ENCODE measurements at regions not wholly inside any gene's neighbourhood (a gene's known extent, or its start where the extent isn't known, plus 50 kb on each side); places are given as distances from the start of the nearest gene placed in this dataset.
A peak's percentile ranks its signal among the peaks of the same experiment; 100 is the strongest.
"Not testable (repeated sequence)": the region's sequence is repeated elsewhere in the genome, so short reads cannot be mapped to it uniquely, and the experiment has no call there.

- not testable (repeated sequence) for DNase-seq; H3K27me3 ChIP-seq (ENCODE audit: insufficient read depth in 3 of 3, low read length in 2 of 3); H3K36me3 ChIP-seq (ENCODE audit: insufficient read depth in 1 of 2, low read depth in 1 of 2); H3K4me3 ChIP-seq; H3K27ac ChIP-seq; H3K4me1 ChIP-seq; H3K9me3 ChIP-seq; ATAC-seq
- 85 to 93% (median 89%) methylated on average over 9 to 12 of the region's 12 CpGs for WGBS, 3 donors
- intact Hi-C loops (cut with DNase I) = loop anchor here in 1 of 2 donors (5.0 kb wide), 1 partner anchor 373 kb away; no protein-coding TSS in a partner anchor
Observed at GRCh38 chr12:131294716-131295115, 341.0 kb downstream of the ADGRD1 start.

- H3K36me3 ChIP-seq (ENCODE audit: insufficient read depth in 1 of 2, low read depth in 1 of 2); H3K27me3 ChIP-seq (ENCODE audit: insufficient read depth in 3 of 3, low read length in 2 of 3); H3K9me3 ChIP-seq; H3K4me3 ChIP-seq; DNase-seq; ATAC-seq; H3K4me1 ChIP-seq; intact Hi-C loops (cut with DNase I); H3K27ac ChIP-seq: not testable (repeated sequence)
- WGBS, 3 donors = 76 to 79% (median 78%) methylated on average over 5 to 6 of the region's 9 CpGs
Observed at GRCh38 chr12:131295117-131295516, 341.4 kb downstream of the ADGRD1 start.

GRCh38 chr12:131295559-131295958 is 341.9 kb downstream of the ADGRD1 start:
- H3K27me3 ChIP-seq (ENCODE audit: insufficient read depth in 3 of 3, low read length in 2 of 3); H3K36me3 ChIP-seq (ENCODE audit: insufficient read depth in 1 of 2, low read depth in 1 of 2); DNase-seq; H3K4me1 ChIP-seq; H3K9me3 ChIP-seq; H3K4me3 ChIP-seq; ATAC-seq; H3K27ac ChIP-seq; intact Hi-C loops (cut with DNase I): not testable (repeated sequence)
- WGBS, 3 donors = 82 to 87% (median 84%) methylated on average over 15 of the region's 17 CpGs

GRCh38 chr12:131296136-131296535 is 342.4 kb downstream of the ADGRD1 start:
- H3K27ac ChIP-seq; H3K36me3 ChIP-seq (ENCODE audit: insufficient read depth in 1 of 2, low read depth in 1 of 2); H3K27me3 ChIP-seq (ENCODE audit: insufficient read depth in 3 of 3, low read length in 2 of 3); H3K4me3 ChIP-seq; DNase-seq; intact Hi-C loops (cut with DNase I); ATAC-seq; H3K4me1 ChIP-seq; H3K9me3 ChIP-seq: not testable (repeated sequence)
- 92 to 98% (median 93%) methylated on average over 6 of the region's 6 CpGs for WGBS, 3 donors

GRCh38 chr12:131296651-131297050 is 342.9 kb downstream of the ADGRD1 start:
- DNase-seq (peak in 1 of 2 donors; percentile 34), ATAC-seq (peak in 1 of 4 donors; percentile 39)
- H3K27ac ChIP-seq; H3K27me3 ChIP-seq (ENCODE audit: insufficient read depth in 3 of 3, low read length in 2 of 3); H3K36me3 ChIP-seq (ENCODE audit: insufficient read depth in 1 of 2, low read depth in 1 of 2); H3K4me3 ChIP-seq; H3K9me3 ChIP-seq; intact Hi-C loops (cut with DNase I); H3K4me1 ChIP-seq: not testable (repeated sequence)
- WGBS, 3 donors = 86 to 93% (median 89%) methylated on average over 7 to 14 of the region's 14 CpGs

- H3K27ac ChIP-seq, H3K9me3 ChIP-seq, ATAC-seq: not testable (repeated sequence)
Observed at GRCh38 chr12:131298526-131299369, 345.0 kb downstream of the ADGRD1 start.

GRCh38 chr12:131299370-131299701 is 345.6 kb downstream of the ADGRD1 start:
- H3K4me3 ChIP-seq; H3K9me3 ChIP-seq; H3K27ac ChIP-seq; intact Hi-C loops (cut with DNase I); H3K27me3 ChIP-seq (ENCODE audit: insufficient read depth in 3 of 3, low read length in 2 of 3); H3K36me3 ChIP-seq (ENCODE audit: insufficient read depth in 1 of 2, low read depth in 1 of 2); DNase-seq; H3K4me1 ChIP-seq: not testable (repeated sequence)
- 27% methylated on average over 9 of the region's 27 CpGs; no CpG with 5 or more reads in 2 of the 3 donors for WGBS, 3 donors
- ATAC-seq = peak in 2 of 4 donors; percentile 26 to 30

More at GRCh38 chr12:131298526-131299369, 345.0 kb downstream of the ADGRD1 start:
- H3K27me3 ChIP-seq (ENCODE audit: insufficient read depth in 3 of 3, low read length in 2 of 3); intact Hi-C loops (cut with DNase I); H3K4me3 ChIP-seq; H3K36me3 ChIP-seq (ENCODE audit: insufficient read depth in 1 of 2, low read depth in 1 of 2); DNase-seq; H3K4me1 ChIP-seq: not testable (repeated sequence)
- WGBS, 3 donors = 17% methylated on average over 10 of the region's 83 CpGs; no CpG with 5 or more reads in 2 of the 3 donors

GRCh38 chr12:131303576-131303975 is 349.9 kb downstream of the ADGRD1 start:
- H3K4me3 ChIP-seq; DNase-seq; H3K27me3 ChIP-seq (ENCODE audit: insufficient read depth in 3 of 3, low read length in 2 of 3); H3K36me3 ChIP-seq (ENCODE audit: insufficient read depth in 1 of 2, low read depth in 1 of 2); ATAC-seq; H3K27ac ChIP-seq; intact Hi-C loops (cut with DNase I); H3K4me1 ChIP-seq; H3K9me3 ChIP-seq: not testable (repeated sequence)
- 75 to 100% (median 77%) methylated on average over 1 to 4 of the region's 5 CpGs for WGBS, 3 donors

- WGBS, 3 donors = 80 to 90% methylated on average over 2 to 3 of the region's 6 CpGs; no CpG with 5 or more reads in 1 of the 3 donors
- H3K9me3 ChIP-seq; DNase-seq; H3K27ac ChIP-seq; H3K4me1 ChIP-seq; H3K27me3 ChIP-seq (ENCODE audit: insufficient read depth in 3 of 3, low read length in 2 of 3); H3K36me3 ChIP-seq (ENCODE audit: insufficient read depth in 1 of 2, low read depth in 1 of 2); H3K4me3 ChIP-seq; ATAC-seq: not testable (repeated sequence)
- intact Hi-C loops (cut with DNase I) = loop anchor here in 1 of 2 donors (5.0 kb wide), 1 partner anchor 338 kb away; no protein-coding TSS in a partner anchor
Observed at GRCh38 chr12:131304642-131305041, 350.9 kb downstream of the ADGRD1 start.

Measured in psoas muscle (tissue), 7 donors.